GM19351 (cell line): ENCODE measurements at regions not wholly inside any gene's neighbourhood (a gene's known extent, or its start where the extent isn't known, plus 50 kb on each side); places are given as distances from the start of the nearest gene placed in this dataset.

Source experiments
- ATAC-seq: cut with Tn5 transposase; IDR thresholded peaks from one replicate; pipeline ENCODE4 v1.9.1; 2021; ENCODE audit warnings: mild to moderate bottlenecking, moderate library complexity; ENCODE audit not compliant: unreplicated experiment

DNA sequence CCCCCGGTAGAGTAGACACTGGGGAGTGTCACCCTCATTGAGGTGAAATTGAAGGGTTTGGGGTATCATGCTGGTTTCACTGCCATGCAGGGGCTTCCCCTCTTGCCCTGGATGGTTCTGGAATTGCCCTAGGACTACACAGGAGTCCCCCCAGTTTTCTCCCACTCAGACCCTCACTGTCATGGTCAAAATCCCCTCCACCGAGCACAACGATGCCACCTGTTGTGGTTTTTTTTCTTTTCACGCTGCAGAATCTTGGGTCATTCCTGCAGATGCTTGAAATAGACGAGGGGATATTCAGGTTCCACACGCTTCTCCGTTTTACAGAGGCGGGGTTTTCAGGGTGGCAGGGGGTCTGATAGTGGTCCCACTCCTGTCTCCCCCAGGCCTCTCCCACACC is 255.6 kb downstream of the ENGASE start:
- ATAC-seq, result no peak

- no peak for ATAC-seq
Observed at GRCh38 chr17:79326814-79327213, 252.2 kb downstream of the ENGASE start.

DNA sequence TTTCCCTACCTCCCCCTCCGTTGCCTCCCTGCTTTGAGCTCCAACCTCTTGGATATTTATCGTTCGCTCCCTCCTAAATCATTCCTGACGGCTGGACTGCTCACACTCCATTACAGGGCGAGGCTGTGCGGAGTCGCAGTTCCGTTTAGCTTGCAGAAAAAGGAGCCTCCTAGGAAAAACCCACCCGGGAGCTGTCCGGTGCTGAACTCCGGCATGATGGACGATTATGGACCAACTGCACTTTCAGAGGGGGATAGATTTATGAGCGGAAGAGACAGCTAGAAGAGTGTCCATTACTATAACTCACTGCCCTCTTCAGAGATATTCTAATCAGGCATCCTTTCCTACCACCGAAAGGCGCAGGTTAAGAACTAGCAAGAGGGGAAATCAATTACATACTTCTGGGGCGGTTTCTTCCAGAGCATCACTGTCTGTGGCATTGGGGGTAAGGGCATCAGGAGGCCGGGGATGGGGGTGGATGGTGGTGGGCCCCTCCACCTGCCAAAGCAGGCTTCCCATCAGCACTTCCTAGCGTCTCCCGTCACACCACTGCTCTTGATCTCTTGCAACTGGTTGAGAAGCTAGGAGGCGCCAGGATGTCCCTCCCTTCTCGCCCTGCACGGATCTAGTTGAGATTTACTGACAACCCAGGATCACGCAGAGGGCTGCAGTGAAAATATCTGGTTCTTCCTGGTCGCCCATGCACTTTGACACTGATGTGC is 251.2 kb downstream of the ENGASE start:
- no peak for ATAC-seq

GRCh38 chr17:79324194-79324593 is 249.6 kb downstream of the ENGASE start:
- ATAC-seq, result no peak

DNA sequence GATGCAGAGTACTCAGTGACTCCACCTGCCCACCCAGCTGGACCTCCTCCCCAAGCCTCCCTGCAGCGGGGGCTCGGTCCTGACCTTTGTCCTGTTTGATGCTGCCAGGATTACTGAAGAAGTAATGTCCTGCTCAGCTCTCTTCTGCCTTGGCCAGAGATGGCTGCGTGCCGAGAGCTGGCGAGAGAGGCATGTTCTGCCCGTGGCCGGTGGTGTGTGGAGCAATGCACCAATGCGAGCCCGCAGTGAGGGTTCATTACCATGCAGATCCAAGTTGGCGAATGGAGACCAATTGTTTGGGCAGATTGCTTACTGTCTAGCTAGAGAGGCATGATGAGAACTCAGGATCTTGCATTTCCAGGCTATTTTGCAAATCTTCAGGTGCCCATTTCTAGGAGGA is 248.9 kb downstream of the ENGASE start:
- no peak for ATAC-seq

DNA sequence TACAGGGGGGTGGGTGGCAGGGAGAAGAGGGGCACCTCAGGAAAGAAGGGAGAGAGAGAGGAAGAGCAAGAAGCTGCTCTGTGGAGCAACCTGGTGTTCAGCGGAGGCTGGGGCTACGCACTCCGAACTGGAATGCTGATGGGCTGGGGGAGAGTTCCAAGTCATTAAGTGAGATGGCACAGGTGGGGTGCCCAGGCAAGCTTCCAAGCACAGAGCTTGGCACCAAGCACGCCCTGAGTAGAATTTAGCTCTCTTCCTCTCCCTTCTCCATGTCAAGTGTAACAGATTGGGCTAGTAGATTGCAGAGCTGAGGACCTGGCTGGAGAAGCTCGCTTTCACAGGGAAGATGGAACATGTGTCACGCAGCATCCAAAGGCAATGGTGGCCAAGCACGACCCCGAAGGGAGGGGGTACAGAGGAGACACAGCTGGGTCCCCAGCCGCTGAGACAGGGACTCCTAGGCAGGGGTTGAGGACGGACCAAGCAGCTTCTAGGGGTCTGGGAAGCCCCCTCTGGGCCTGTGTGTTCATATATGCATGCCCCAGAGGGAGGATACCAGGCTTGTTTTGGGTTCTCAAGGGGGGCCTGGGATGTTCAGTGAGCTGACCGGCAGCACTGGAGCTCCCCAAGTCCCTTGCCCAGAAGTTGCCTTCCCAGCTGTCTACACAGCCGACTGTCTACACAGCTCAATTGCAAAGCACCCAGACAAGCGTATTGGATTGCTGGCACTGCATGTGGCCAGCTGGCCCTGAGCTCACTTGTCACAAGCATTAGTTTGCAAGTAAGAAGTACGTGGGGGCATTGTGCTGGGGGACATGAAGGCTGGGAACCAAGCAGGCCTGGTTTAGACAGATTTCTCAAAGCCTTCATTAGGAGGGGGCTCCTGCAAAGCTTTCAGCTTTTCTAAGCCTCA is 247.8 kb downstream of the ENGASE start:
- no peak for ATAC-seq

DNA sequence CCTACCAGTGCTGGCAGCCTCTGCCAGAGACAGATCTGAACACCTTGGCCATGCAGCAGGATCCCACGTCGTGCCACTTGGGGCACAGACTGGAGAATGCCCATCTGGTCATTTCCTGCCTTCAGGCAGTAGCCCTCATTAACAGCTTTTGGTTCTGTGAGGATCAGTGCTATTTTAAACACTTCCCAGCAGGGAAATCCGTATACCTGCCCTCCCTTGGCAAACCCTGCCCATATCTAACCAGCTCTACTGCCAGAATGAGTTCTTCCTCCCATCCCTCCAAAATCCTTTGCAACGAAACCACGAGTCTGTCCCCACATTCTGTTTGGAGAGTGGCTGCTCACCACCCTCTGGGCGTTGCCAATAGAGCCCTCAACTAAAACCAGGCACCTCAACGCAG is 245.7 kb downstream of the ENGASE start:
- ATAC-seq, result no peak

GRCh38 chr17:79317916-79318315 is 243.3 kb downstream of the ENGASE start:
- no peak for ATAC-seq

GRCh38 chr17:79316805-79317204 is 242.2 kb downstream of the ENGASE start:
- no peak for ATAC-seq

- no peak for ATAC-seq
Observed at GRCh38 chr17:79315358-79316105, 240.9 kb downstream of the ENGASE start.

DNA sequence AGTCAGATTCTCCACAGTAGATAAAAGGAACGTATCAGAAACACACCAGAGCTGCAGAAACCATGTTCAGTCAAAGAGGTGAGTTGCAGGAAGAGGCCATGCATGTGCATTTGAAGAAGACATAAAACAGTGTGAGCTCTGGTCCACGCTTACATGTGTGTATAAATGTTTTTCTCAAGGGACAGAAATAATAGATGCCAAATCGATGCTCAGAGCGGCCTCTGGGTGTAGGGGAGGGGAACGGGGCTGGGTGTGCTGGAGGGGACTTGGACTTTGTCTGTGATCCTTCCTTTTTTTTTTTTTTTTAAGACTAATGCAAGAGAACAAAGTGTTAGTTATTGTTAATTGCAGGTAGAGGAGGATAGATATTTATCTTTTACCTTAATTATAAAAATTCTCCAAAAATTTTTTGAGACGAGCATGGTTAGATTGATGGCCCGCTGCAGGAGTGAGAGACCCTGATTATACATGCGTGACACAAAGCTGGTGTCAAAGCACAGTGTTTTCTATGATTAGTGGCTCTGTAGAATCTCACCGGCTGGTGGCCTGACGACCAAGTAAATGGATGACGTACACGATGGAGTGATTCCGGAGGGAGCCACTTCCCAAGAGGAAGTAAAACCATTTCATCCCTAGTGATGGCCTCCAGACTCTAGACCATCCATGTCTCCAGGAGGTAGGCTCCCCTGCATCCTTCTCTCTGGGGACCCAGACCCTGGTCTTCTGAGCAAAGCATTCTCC is 240.2 kb downstream of the ENGASE start:
- no peak for ATAC-seq

- ATAC-seq, result no peak
Observed at GRCh38 chr17:79311373-79311772, 236.7 kb downstream of the ENGASE start.

- ATAC-seq, result no peak
Observed at GRCh38 chr17:79306424-79307318, 232.0 kb downstream of the ENGASE start.

GRCh38 chr17:79305768-79306423 is 231.3 kb downstream of the ENGASE start:
- ATAC-seq, result no peak

DNA sequence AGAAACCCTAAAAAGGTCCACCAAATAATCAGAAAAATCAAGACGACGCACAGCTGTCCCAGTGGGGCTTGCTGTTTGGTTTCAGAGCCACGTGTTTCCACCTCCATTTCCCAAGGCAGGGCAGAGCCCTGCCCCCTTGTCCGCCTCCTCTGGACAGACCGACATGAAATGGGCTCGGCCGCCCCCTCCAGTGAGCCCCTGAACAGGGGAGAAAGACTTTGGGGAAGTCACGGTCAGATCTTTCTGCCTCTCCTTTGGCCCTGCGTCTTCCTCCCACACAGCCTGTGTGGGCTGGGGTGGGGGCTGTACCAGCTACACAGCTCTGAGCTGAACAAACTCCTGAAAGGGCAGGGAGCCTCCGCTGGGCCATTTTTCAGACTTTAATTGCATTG is 230.7 kb downstream of the ENGASE start:
- ATAC-seq, result no peak

DNA sequence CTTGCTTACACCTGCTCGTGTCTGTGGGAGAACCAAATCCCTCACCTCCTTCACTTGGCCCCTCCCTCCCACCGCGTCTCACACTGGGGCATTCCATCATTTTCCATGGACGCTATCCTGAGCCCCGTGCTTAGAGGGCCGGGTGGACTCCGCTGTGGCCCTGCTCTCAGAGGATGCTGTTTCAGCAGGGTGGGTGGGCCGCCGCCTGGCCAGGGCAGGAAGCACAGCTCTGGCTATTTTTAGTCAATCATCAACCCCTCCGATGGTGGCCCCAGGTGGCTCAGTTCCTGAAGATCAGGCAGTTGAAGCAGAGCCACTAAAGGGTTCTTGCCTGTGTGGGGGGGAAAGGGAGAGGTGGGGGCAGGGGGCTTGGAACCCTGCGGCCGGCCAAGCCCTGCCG is 230.3 kb downstream of the ENGASE start:
- no peak for ATAC-seq

DNA sequence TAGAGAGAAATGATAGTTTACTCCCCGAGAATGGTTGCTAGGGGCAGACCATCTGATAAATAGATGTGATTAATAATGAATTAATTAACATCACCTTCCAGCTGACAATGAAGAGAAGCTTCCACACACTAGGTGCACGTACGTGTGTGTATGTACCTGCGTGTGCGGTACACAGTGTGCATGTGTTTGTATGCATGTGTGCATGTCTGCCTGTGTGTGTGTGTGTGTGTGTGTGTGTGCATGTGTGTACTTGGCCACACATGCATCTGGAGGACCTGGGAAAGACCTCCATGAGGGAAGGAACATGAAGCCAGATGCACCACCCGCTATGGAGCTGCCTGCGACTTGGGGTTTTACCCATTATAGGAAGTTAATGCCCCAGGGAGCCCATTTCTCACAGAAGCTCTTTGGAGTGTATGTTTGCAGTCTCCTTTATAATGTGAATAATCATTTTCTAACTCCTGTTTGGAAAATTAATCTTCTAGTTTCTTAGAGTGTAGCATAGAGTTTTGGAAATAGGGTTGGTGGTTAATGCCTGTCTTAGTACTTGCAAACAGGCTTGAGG is 229.1 kb downstream of the ENGASE start:
- no peak for ATAC-seq

DNA sequence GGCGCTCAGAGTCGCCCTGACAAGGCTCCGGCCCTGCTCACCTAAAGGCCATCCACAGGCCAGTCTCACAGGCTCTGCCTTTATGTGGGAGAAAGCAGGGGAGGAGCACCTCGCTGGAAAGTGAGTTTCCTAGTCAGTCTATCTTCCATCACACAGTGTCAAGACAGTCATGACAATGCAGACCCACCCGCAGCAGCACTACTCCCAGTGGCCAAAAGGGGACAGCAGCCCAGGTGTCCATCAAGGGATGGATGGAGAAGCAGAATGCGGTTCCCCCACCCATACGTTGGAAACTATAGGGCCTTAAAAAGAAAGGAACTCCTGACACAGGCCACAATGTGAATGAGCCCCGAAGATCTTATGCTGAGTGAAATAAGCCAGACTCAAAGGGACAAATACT is 226.8 kb downstream of the ENGASE start:
- no peak for ATAC-seq

GRCh38 chr17:79299349-79299748 is 224.7 kb downstream of the ENGASE start:
- no peak for ATAC-seq
